Activated CD4-positive, alpha-beta T cell treated with anti-CD3 and anti-CD28 coated beads, Interleukin-2, amount 10 ng/mL, durations not matched to agents 7 days and 5 days (primary cell): ENCODE measurements at regions not wholly inside any gene's neighbourhood (a gene's known extent, or its start where the extent isn't known, plus 50 kb on each side); places are given as distances from the start of the nearest gene placed in this dataset.

Source experiments
- CTCF ChIA-PET: fragments of 350-600 bp; sonication (Branson Sonifier 250); formaldehyde crosslinking; loops from one replicate; lab custom pipeline; 2021; ENCODE audit warnings: antibody characterized with exemption; lab: Charles Lee
- POLR2A ChIA-PET: fragments of 350-600 bp; sonication (Branson Sonifier 250); formaldehyde crosslinking; loops from one replicate; lab custom pipeline; 2021; ENCODE audit warnings: antibody characterized with exemption; lab: Charles Lee
- DNase-seq: peaks from one replicate; pipeline ENCODE4 v3.0.0-alpha.2; 2020
- H3K27ac Mint-ChIP-seq: one replicate; pipeline ENCODE4 v1.8.0; 2021; ENCODE audit warnings: mild to moderate bottlenecking, moderate library complexity, mixed read lengths
- H3K27me3 Mint-ChIP-seq: one replicate; pipeline ENCODE4 v1.8.0; 2021; ENCODE audit warnings: mixed read lengths
- H3K36me3 Mint-ChIP-seq: one replicate; pipeline ENCODE4 v1.8.0; 2021; ENCODE audit warnings: low read depth, mixed read lengths
- H3K4me1 Mint-ChIP-seq: one replicate; pipeline ENCODE4 v1.8.0; 2021; ENCODE audit warnings: mixed read lengths
- H3K4me3 Mint-ChIP-seq: one replicate; pipeline ENCODE4 v1.8.0; 2021; ENCODE audit warnings: mild to moderate bottlenecking, moderate library complexity, mixed read lengths
- H3K9me3 Mint-ChIP-seq: one replicate; pipeline ENCODE4 v1.8.0; 2021; ENCODE audit warnings: mixed read lengths

- no peaks in the 10 kb centered on the region for H3K27me3 Mint-ChIP-seq
- H3K36me3 Mint-ChIP-seq, result no peaks in the 10 kb centered on the region
- CTCF ChIA-PET, result no interaction called here
- H3K9me3 Mint-ChIP-seq, result peaks cover 8% of the 10 kb centered on the region
- no peak overlapping the region for H3K27ac Mint-ChIP-seq
- POLR2A ChIA-PET, result no interaction called here
- H3K4me1 Mint-ChIP-seq, result no peaks in the 10 kb centered on the region
- no peak for DNase-seq
- no peak overlapping the region for H3K4me3 Mint-ChIP-seq
These were observed 1591.4 kb upstream of the PCDH7 start for GRCh38 chr4:29128810-29129209.

GRCh38 chr4:29131304-29131703 is 1588.9 kb upstream of the PCDH7 start:
- CTCF ChIA-PET, result no interaction called here
- DNase-seq, result no peak
- no peaks in the 10 kb centered on the region for H3K27me3 Mint-ChIP-seq
- H3K4me1 Mint-ChIP-seq, result no peaks in the 10 kb centered on the region
- H3K36me3 Mint-ChIP-seq, result no peaks in the 10 kb centered on the region
- POLR2A ChIA-PET, result no interaction called here
- H3K9me3 Mint-ChIP-seq, result peaks cover 8% of the 10 kb centered on the region
- no peak overlapping the region for H3K4me3 Mint-ChIP-seq
- H3K27ac Mint-ChIP-seq, result no peak overlapping the region

GRCh38 chr4:29142708-29143107 is 1577.5 kb upstream of the PCDH7 start:
- H3K4me1 Mint-ChIP-seq, result no peaks in the 10 kb centered on the region
- H3K9me3 Mint-ChIP-seq, result no peaks in the 10 kb centered on the region
- no peak for DNase-seq
- ChIA-PET CTCF (no interaction called here), POLR2A (no interaction called here)
- no peak overlapping the region for H3K27ac Mint-ChIP-seq
- no peaks in the 10 kb centered on the region for H3K36me3 Mint-ChIP-seq
- no peaks in the 10 kb centered on the region for H3K27me3 Mint-ChIP-seq
- H3K4me3 Mint-ChIP-seq, result no peak overlapping the region

- H3K9me3 Mint-ChIP-seq, result peaks cover 17% of the 10 kb centered on the region
- POLR2A ChIA-PET, result no interaction called here
- no peak overlapping the region for H3K27ac Mint-ChIP-seq
- DNase-seq, result no peak
- H3K27me3 Mint-ChIP-seq, result no peaks in the 10 kb centered on the region
- H3K4me3 Mint-ChIP-seq, result no peak overlapping the region
- H3K4me1 Mint-ChIP-seq, result no peaks in the 10 kb centered on the region
- H3K36me3 Mint-ChIP-seq, result no peaks in the 10 kb centered on the region
- CTCF ChIA-PET, result no interaction called here
These were observed 1568.6 kb upstream of the PCDH7 start for GRCh38 chr4:29151584-29151983.

- Mint-ChIP-seq H3K4me1 (no peaks in the 10 kb centered on the region), H3K9me3 (peaks cover 13% of the 10 kb centered on the region), H3K36me3 (no peaks in the 10 kb centered on the region), H3K4me3 (no peak overlapping the region), H3K27ac (no peak overlapping the region), H3K27me3 (no peaks in the 10 kb centered on the region)
- ChIA-PET CTCF (no interaction called here), POLR2A (no interaction called here)
- DNase-seq, result no peak
These were observed 1566.5 kb upstream of the PCDH7 start for GRCh38 chr4:29153642-29154041.

- Mint-ChIP-seq H3K9me3 (peaks cover 6% of the 10 kb centered on the region), H3K36me3 (no peaks in the 10 kb centered on the region), H3K4me1 (no peaks in the 10 kb centered on the region), H3K27me3 (no peaks in the 10 kb centered on the region), H3K27ac (no peak overlapping the region), H3K4me3 (no peak overlapping the region)
- CTCF ChIA-PET, result no interaction called here
- no peak for DNase-seq
- POLR2A ChIA-PET, result no interaction called here
These were observed 1544.9 kb upstream of the PCDH7 start for GRCh38 chr4:29175291-29175690.

GRCh38 chr4:29199025-29199424 is 1521.1 kb upstream of the PCDH7 start:
- no peak for DNase-seq
- no peaks in the 10 kb centered on the region for H3K4me1 Mint-ChIP-seq
- H3K27me3 Mint-ChIP-seq, result no peaks in the 10 kb centered on the region
- no peak overlapping the region for H3K4me3 Mint-ChIP-seq
- no peaks in the 10 kb centered on the region for H3K36me3 Mint-ChIP-seq
- CTCF ChIA-PET, result no interaction called here
- H3K9me3 Mint-ChIP-seq, result peaks cover 11% of the 10 kb centered on the region
- POLR2A ChIA-PET, result no interaction called here
- H3K27ac Mint-ChIP-seq, result no peak overlapping the region

GRCh38 chr4:29199485-29199884 is 1520.7 kb upstream of the PCDH7 start:
- H3K9me3 Mint-ChIP-seq, result peaks cover 11% of the 10 kb centered on the region

GRCh38 chr4:29213020-29213419 is 1507.1 kb upstream of the PCDH7 start:
- DNase-seq, result no peak
- POLR2A ChIA-PET, result no interaction called here
- Mint-ChIP-seq H3K36me3 (no peaks in the 10 kb centered on the region), H3K4me3 (no peak overlapping the region), H3K9me3 (peaks cover 5% of the 10 kb centered on the region), H3K4me1 (no peaks in the 10 kb centered on the region), H3K27ac (no peak overlapping the region), H3K27me3 (no peaks in the 10 kb centered on the region)
- CTCF ChIA-PET, result no interaction called here

More at GRCh38 chr4:29199485-29199884, 1520.7 kb upstream of the PCDH7 start:
- POLR2A ChIA-PET, result no interaction called here
- no peak overlapping the region for H3K27ac Mint-ChIP-seq
- H3K4me3 Mint-ChIP-seq, result no peak overlapping the region
- CTCF ChIA-PET, result no interaction called here
- no peak for DNase-seq
- no peaks in the 10 kb centered on the region for H3K36me3 Mint-ChIP-seq
- no peaks in the 10 kb centered on the region for H3K27me3 Mint-ChIP-seq
- H3K4me1 Mint-ChIP-seq, result no peaks in the 10 kb centered on the region

- ChIA-PET POLR2A (no interaction called here), CTCF (no interaction called here)
- H3K27ac Mint-ChIP-seq, result no peak overlapping the region
- no peaks in the 10 kb centered on the region for H3K9me3 Mint-ChIP-seq
- H3K4me3 Mint-ChIP-seq, result no peak overlapping the region
- no peaks in the 10 kb centered on the region for H3K27me3 Mint-ChIP-seq
- DNase-seq, result no peak
- no peaks in the 10 kb centered on the region for H3K36me3 Mint-ChIP-seq
- H3K4me1 Mint-ChIP-seq, result no peaks in the 10 kb centered on the region
These were observed 1499.4 kb upstream of the PCDH7 start for GRCh38 chr4:29220761-29221160.

- no peaks in the 10 kb centered on the region for H3K36me3 Mint-ChIP-seq
- ChIA-PET POLR2A (no interaction called here), CTCF (no interaction called here)
- no peak for DNase-seq
- no peak overlapping the region for H3K4me3 Mint-ChIP-seq
- H3K9me3 Mint-ChIP-seq, result no peaks in the 10 kb centered on the region
- H3K4me1 Mint-ChIP-seq, result no peaks in the 10 kb centered on the region
- H3K27me3 Mint-ChIP-seq, result no peaks in the 10 kb centered on the region
- no peak overlapping the region for H3K27ac Mint-ChIP-seq
These were observed 1495.3 kb upstream of the PCDH7 start for GRCh38 chr4:29224911-29225310.

- no peak overlapping the region for H3K27ac Mint-ChIP-seq
- CTCF ChIA-PET, result no interaction called here
- no peaks in the 10 kb centered on the region for H3K27me3 Mint-ChIP-seq
- no peak for DNase-seq
- H3K9me3 Mint-ChIP-seq, result peaks cover 9% of the 10 kb centered on the region
- POLR2A ChIA-PET, result no interaction called here
- no peak overlapping the region for H3K4me3 Mint-ChIP-seq
- no peaks in the 10 kb centered on the region for H3K4me1 Mint-ChIP-seq
- no peaks in the 10 kb centered on the region for H3K36me3 Mint-ChIP-seq
These were observed 1479.5 kb upstream of the PCDH7 start for GRCh38 chr4:29240641-29241040.

- H3K4me1 Mint-ChIP-seq, result no peaks in the 10 kb centered on the region
- POLR2A ChIA-PET, result no interaction called here
- no peak overlapping the region for H3K4me3 Mint-ChIP-seq
- no peak overlapping the region for H3K27ac Mint-ChIP-seq
- CTCF ChIA-PET, result no interaction called here
- H3K9me3 Mint-ChIP-seq, result peaks cover 5% of the 10 kb centered on the region
- no peaks in the 10 kb centered on the region for H3K36me3 Mint-ChIP-seq
- no peak for DNase-seq
- no peaks in the 10 kb centered on the region for H3K27me3 Mint-ChIP-seq
These were observed 1477.1 kb upstream of the PCDH7 start for GRCh38 chr4:29243054-29243453.

- POLR2A ChIA-PET, result no interaction called here
- no peak overlapping the region for H3K27ac Mint-ChIP-seq
- no peaks in the 10 kb centered on the region for H3K36me3 Mint-ChIP-seq
- CTCF ChIA-PET, result no interaction called here
- no peak overlapping the region for H3K4me3 Mint-ChIP-seq
- H3K27me3 Mint-ChIP-seq, result no peaks in the 10 kb centered on the region
- H3K4me1 Mint-ChIP-seq, result no peaks in the 10 kb centered on the region
- DNase-seq, result no peak
- peaks cover 7% of the 10 kb centered on the region for H3K9me3 Mint-ChIP-seq
These were observed 1476.3 kb upstream of the PCDH7 start for GRCh38 chr4:29243851-29244250.
